NCI-H526 (cell line): ENCODE measurements at regions not wholly inside any gene's neighbourhood (a gene's known extent, or its start where the extent isn't known, plus 50 kb on each side); places are given as distances from the start of the nearest gene placed in this dataset.
"Not testable (repeated sequence)": the region's sequence is repeated elsewhere in the genome, so short reads cannot be mapped to it uniquely, and the experiment has no call there.

ENCODE experiments used
- DNase-seq, 2 experiments: peaks; one replicate each; lab custom pipeline; 2025; lab: John Stamatoyannopoulos, UW

GRCh38 chr14:52122163-52122562, 53.3 kb upstream of the NID2 start:
- DNase-seq: not testable (repeated sequence)

- no peak for DNase-seq
These were observed 52.6 kb upstream of the NID2 start for GRCh38 chr14:52121441-52121840.

- no peak for DNase-seq
These were observed 50.2 kb upstream of the NID2 start for GRCh38 chr14:52119030-52119429.
